ENCODE measurements at regions not wholly inside any gene's neighbourhood (a gene's known extent, or its start where the extent isn't known, plus 50 kb on each side); places are given as distances from the start of the nearest gene placed in this dataset.

DNA sequence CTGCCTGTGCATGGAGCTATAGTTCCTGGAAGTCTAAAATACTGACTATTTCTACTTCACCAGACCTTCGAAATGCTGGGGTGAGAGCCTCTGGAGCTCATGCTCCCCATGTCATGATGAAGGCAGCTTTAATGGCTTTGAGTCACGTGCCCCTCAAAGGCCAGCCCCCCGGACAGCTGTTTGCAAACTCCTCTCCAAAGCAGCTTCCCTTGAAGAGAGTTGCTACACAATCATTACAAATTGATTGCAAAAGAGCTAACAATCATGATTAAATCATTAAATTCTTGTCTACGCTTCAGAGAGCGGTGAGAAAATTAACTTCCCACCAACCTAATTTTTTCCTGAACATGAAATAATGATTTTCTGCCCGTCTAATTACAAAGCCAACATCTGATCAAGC lies 134.8 kb upstream of the IRX6 start:
- Histone ChIP-seq H3K9me3 (no peaks in the 10 kb centered on the region), H3K27me3 (no peaks in the 10 kb centered on the region), H3K4me3 (no peak overlapping the region), H3K27ac (no peak overlapping the region), H3K4me1 (no peaks in the 10 kb centered on the region), H3K36me3 (no peaks in the 10 kb centered on the region)
- TF ChIP-seq POLR2A (IDR thresholded peaks at IDR 0.05) (no peak), CTCF (IDR thresholded peaks at IDR 0.05) (no peak), POLR2AphosphoS5 (IDR thresholded peaks at IDR 0.05; ENCODE audit: insufficient read depth in 1 of 2, low read depth in 1 of 2) (no peak)
- intact Hi-C loops (cut with DNase I), result no loop called here
- DNase-seq (ENCODE audit: extremely low spot score in 2 of 2), result no peak

DNA sequence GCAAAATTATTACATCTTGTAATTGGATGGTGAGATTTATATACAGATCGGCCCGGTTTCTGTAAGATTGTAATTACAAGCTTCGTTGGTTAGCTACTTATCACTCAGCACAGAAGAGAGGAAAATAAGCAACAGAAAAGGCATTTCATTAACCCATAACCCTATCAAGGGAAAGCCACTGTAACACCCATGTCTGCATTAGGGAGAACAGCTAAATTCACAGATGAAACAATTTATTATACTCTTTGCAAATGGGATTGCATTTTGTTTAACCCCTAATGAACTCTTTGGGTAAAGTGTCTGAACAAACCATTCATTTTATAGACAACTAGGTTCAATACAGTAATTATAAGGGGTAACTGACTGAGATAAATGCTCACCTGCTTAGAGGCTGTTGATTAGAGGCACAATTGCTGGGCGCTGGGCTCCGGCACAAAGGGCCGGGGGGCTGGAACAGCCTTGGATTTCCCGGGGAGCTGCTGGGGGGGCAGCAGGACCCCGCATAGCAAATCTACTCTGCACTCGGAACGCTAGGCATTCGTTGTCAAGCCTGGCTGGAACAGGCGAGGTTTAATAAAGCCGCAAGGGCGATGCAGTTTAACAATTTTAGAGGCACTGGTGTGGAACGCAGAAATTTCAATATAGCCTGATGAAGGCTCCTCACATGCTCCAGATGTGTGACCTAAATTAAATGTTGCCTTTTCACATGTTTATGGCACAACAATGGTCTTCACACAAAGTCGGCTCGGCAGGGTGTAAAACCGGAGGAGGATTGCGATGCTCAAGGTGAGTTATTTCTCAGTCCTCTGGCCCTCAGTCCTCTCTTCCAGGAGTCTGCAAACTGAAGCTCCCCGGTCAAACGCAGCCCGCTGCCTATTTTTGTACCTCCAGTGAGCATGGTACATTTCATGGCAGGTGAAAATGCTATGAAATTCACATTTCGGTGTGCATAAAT lies 134.0 kb upstream of the IRX6 start:
- intact Hi-C loops (cut with DNase I), result no loop called here
- Histone ChIP-seq H3K36me3 (no peaks in the 10 kb centered on the region), H3K9me3 (no peaks in the 10 kb centered on the region), H3K4me3 (no peak overlapping the region), H3K27me3 (no peaks in the 10 kb centered on the region), H3K4me1 (no peaks in the 10 kb centered on the region), H3K27ac (no peak overlapping the region)
- TF ChIP-seq CTCF (IDR thresholded peaks at IDR 0.05) (no peak), POLR2A (IDR thresholded peaks at IDR 0.05) (no peak), POLR2AphosphoS5 (IDR thresholded peaks at IDR 0.05; ENCODE audit: insufficient read depth in 1 of 2, low read depth in 1 of 2) (no peak)
- no peak for DNase-seq (ENCODE audit: extremely low spot score in 2 of 2)

GRCh38 chr16:55192734-55193133 lies 131.3 kb upstream of the IRX6 start:
- TF ChIP-seq CTCF (IDR thresholded peaks at IDR 0.05) (no peak), POLR2AphosphoS5 (IDR thresholded peaks at IDR 0.05; ENCODE audit: insufficient read depth in 1 of 2, low read depth in 1 of 2) (no peak), POLR2A (IDR thresholded peaks at IDR 0.05) (no peak)

GRCh38 chr16:55203570-55203969 lies 120.4 kb upstream of the IRX6 start:
- no peak for DNase-seq (ENCODE audit: extremely low spot score in 2 of 2)
- H3K36me3 ChIP-seq, result no peaks in the 10 kb centered on the region
- H3K9me3 ChIP-seq, result no peaks in the 10 kb centered on the region
- H3K4me3 ChIP-seq, result no peak overlapping the region
- no peak overlapping the region for H3K27ac ChIP-seq
- no peaks in the 10 kb centered on the region for H3K27me3 ChIP-seq
- intact Hi-C loops (cut with DNase I), result no loop called here
- TF ChIP-seq POLR2A (IDR thresholded peaks at IDR 0.05), result no peak
- no peak for TF ChIP-seq CTCF (IDR thresholded peaks at IDR 0.05)
- no peak for TF ChIP-seq POLR2AphosphoS5 (IDR thresholded peaks at IDR 0.05; ENCODE audit: insufficient read depth in 1 of 2, low read depth in 1 of 2)
- H3K4me1 ChIP-seq, result no peaks in the 10 kb centered on the region

More at GRCh38 chr16:55192734-55193133, 131.3 kb upstream of the IRX6 start:
- intact Hi-C loops (cut with DNase I), result no loop called here
- H3K9me3 ChIP-seq, result no peaks in the 10 kb centered on the region
- H3K4me1 ChIP-seq, result no peaks in the 10 kb centered on the region
- no peak overlapping the region for H3K4me3 ChIP-seq
- DNase-seq (ENCODE audit: extremely low spot score in 2 of 2), result no peak
- H3K36me3 ChIP-seq, result no peaks in the 10 kb centered on the region
- H3K27me3 ChIP-seq, result no peaks in the 10 kb centered on the region
- H3K27ac ChIP-seq, result no peak overlapping the region

GRCh38 chr16:55204069-55204468 lies 119.9 kb upstream of the IRX6 start:
- no peak overlapping the region for H3K4me3 ChIP-seq
- H3K36me3 ChIP-seq, result no peaks in the 10 kb centered on the region
- H3K9me3 ChIP-seq, result no peaks in the 10 kb centered on the region
- TF ChIP-seq CTCF (IDR thresholded peaks at IDR 0.05), result no peak
- TF ChIP-seq POLR2AphosphoS5 (IDR thresholded peaks at IDR 0.05; ENCODE audit: insufficient read depth in 1 of 2, low read depth in 1 of 2), result no peak
- TF ChIP-seq POLR2A (IDR thresholded peaks at IDR 0.05), result no peak
- H3K27ac ChIP-seq, result no peak overlapping the region
- intact Hi-C loops (cut with DNase I), result no loop called here
- no peak for DNase-seq (ENCODE audit: extremely low spot score in 2 of 2)
- H3K4me1 ChIP-seq, result no peaks in the 10 kb centered on the region
- H3K27me3 ChIP-seq, result no peaks in the 10 kb centered on the region

All from vagina (tissue), 2 donors.